ENCODE measurements at regions not wholly inside any gene's neighbourhood (a gene's known extent, or its start where the extent isn't known, plus 50 kb on each side); places are given as distances from the start of the nearest gene placed in this dataset.

DNA sequence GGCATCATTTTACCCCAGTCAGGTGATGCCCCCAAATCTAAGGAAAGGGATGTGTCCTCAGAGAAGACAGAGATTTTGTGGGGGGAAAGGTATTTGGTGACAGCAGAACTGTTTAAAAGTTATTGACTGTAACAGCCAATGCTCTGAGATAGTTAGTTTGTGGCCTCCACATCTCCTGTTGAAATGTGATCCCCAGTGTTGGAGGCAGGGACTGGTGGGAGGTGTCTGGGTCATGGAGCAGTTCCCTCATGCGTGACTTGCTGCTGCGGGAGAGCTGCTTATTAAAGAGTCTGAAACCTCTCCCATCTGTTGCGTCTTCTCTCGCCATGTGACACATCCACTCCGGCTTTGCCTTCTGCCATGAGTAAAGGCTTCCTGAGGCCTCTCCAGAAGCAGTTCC lies 282.8 kb upstream of the FOXQ1 start:
- DNase-seq (ENCODE audit: low spot score): no peak

DNA sequence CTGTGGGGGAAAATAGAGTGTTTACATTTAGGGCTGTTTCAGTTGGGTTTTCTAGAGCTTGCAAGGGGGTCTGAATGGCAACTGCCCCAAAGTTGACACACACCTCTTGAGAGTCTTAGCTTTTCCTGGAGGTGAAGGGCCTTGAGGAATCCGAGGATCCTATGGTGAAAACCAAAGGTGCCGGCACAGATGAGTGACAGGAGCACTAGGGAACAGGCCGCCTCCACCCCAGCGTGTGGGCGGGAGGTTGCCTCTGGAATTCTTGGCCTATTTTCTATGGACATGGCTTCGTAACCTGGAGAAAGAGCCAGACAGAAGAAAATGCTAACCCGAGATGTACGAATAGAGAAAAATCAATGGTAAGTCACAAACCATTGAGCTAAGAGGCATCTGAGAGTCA lies 283.2 kb upstream of the FOXQ1 start:
- no peak for DNase-seq (ENCODE audit: low spot score)

DNA sequence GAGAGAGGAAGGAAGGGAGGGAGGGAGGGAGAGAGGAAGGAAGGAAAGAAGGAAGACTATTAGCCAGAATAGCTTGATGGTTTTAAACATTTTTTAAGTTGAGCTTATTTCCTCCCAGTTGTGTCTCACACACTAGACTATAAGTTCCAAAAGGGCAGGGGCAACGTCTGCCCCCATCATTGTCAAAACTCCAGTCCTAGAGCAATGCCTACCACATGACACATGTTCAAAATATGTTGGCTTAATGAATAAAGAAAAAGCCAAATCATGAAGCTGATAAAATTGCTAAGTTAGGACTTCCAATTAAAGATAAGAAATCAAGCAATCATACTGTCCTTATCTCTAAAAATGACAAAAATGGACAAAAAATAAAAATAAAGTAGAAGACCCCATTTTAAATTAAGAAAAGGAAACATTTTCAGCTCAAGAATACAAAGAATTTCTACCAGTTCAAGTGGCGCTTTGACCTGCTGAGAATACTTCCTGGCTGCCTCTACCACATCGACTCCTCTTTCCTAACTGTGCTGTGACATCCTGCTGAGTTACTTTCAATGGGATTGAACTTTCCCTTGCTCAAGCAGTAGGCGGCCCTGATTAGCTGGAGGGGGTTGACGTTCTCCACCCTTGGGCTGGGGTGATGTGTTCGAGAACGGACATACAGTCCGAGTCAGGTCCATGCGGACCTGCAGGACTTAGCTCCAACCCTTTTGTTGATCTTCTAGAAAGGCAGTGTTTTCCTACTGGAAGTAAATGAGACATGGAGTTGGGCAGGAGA lies 283.9 kb upstream of the FOXQ1 start:
- DNase-seq (ENCODE audit: low spot score): no peak

DNA sequence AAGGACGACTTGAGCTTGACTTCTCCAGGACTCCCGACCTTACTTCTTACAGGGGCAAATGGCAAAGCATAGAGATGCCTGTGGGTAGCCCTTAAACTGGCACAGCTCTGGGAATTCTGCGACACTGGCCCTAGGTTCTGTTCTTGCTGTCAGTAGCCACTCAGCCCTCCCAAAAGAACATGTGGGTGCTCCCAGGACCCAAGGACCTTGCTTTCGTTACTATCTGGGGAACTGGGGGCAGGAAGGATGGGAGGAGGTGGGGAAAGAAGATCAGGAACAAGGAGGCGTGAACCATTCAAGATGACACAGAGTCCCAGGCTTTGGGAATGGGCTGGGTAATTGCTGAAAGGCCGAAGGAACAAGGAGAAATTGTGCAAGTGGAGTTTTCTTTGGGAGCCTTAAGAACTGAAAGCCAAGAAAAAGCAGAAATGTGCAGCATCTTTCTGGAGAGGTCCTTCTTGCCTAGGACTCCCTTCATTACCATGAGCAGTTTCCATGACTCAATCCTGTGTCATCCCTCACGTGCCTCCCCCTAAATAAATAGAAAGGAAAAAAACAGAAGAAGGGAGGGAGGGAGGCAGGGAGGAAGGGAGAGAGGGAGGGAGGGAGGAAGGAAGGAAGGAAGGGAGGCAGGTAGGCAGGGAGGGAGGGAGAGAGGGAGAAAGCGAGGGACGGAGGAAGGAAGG lies 284.6 kb upstream of the FOXQ1 start:
- no peak for DNase-seq (ENCODE audit: low spot score)

DNA sequence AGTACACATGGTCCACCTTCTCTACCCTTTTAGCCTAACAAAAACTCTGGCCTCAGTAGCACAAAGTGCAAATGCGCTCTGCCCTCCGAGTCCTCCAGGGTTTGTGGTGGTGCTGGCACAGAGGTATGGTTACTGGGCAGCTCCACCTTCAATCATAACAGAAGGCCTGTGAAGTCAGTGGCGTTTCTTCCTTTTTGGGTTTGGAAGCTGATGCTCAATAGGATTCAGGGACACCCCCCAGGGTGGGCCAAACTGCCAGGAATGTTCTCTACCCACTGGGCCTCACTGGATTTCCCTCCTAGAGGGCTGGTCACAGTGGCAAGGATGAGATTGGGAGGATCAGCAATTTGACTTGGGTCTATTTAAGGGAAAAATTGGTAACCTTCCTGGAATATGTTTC lies 286.1 kb upstream of the FOXQ1 start:
- DNase-seq (ENCODE audit: low spot score): no peak

DNA sequence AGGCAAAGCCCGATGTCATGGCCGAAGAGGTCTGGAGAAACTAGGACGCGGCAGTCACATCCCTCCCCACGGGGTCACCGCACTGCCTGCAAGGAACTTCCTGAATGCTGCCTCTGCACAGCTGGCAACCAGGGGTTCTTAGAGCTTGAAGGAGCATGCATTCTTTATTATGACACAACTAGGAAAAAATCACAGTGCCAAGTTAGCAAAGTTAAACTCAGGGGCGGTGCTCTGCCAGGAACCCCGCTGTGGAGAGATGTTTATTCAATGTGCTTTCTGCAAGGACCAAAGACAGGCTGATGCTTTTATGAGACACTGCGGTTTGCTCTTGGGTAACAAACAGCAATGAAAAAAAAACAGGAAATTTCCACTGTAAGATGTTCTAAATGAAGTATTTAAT lies 287.3 kb upstream of the FOXQ1 start:
- no peak for DNase-seq (ENCODE audit: low spot score)

DNA sequence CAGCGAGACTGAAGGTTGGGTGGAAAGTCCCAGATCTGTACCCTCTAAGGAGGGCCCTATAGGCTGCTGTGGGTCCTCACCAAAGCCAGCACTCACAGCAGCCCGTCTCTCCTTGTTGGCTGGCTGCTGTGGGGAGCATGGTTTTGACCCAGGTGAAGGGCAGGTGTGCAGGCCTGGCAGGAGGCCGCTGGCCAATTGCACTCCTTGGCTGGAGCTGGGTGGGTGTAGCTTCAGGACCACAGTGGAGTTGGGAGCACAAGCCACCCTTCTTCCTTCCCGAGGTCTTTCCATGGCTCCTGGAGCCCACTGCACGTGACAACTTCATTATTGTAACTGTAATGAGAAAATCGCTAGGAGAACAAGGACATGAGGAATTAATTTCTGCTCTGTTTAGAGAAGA lies 287.7 kb upstream of the FOXQ1 start:
- DNase-seq (ENCODE audit: low spot score): no peak

DNA sequence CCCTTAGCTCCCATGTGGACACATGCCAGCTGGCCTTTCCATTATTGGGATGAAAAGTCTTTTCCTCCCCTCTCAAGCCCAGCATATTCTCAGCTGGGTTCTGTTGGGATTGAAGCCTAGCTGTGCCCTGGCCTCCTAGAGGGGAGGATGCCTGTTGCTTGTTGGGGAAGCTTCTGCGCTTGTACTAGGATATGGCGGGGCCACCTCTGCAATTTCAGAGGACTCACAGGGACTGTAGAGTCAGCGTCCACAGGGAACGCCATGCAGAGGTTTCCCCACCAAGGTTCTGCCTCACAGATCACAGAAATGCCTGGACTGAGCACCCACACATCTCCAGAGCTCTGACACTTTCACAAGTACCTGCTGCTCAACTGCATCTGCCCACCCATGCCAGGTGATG lies 288.7 kb upstream of the FOXQ1 start:
- DNase-seq (ENCODE audit: low spot score): no peak

DNA sequence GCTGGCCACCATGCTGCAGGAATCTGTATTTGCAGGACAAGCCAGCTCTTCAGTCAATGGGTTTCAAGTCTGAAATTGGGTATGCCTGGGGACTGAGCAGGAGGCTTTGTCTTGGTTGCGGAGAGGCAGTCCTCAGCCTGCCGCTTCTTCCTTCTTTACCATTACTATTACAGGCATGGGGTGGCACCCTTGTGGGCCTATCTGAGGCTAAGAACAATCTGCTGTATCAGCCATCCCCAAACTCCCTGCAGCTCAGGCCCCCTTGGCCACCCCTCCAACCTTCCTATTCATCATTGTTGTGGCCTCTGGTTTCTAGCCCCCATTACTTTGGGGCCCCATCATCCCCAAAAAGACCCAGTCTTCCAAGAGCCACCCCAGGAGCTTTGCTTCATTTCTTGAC lies 289.2 kb upstream of the FOXQ1 start:
- no peak for DNase-seq (ENCODE audit: low spot score)

DNA sequence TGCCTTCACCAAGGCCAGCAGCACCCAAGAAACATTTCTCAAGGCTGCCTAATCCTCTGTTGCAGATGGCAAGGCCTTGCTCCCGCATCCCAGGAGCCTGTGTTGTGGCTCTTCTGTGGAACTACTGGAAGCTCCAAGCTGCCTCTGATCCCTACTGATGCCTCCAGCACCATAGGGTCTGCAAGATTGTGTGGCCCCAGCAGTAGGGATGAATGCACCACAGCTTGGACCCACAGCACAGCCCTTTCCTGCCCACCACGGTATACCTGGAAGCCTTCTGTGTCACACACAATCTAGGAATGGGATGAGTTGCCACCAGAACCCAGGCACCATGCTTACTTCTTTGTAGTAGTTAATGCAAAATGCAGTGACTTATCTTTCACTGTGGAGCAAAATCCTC lies 291.1 kb upstream of the FOXQ1 start:
- DNase-seq (ENCODE audit: low spot score): no peak

DNA sequence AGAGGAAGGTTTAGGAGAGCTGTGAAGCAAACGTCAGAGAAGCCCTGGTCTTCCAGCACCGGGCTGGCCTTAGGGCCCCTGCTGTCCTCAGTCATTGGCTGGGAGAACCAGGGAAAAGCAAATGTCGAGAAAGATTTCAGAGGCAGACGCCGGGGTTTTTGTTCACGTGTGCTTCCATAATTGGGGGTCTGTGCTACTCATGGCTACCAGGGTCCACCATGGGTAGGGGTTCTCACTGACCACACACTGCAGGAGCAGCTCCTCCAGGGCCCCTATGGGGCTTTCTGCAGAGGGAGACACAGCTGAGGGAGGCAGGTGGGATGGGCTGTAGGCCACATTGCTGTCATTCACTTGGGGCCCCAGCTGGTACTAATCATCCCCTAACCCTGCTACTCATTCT lies 291.8 kb upstream of the FOXQ1 start:
- DNase-seq (ENCODE audit: low spot score): no peak

DNA sequence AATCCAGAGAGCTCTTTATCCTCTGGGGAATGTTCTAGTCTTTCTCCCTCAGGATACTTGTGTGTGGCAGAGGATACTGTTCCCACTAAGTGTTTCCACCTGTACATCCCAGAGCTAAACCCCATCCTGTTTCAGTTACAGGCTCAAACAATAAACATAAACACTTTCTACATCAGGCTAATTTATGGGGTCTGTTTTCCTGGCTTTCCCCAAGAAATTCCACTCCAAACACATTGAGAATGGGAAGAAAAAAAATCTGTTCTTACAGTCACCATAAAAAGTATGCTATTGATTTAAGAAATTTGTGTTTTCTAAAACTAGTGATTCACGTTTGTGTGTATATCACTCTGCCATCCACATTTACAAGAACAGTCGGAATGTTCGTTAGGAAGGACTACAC lies 293.9 kb upstream of the FOXQ1 start:
- DNase-seq (ENCODE audit: low spot score): no peak

DNA sequence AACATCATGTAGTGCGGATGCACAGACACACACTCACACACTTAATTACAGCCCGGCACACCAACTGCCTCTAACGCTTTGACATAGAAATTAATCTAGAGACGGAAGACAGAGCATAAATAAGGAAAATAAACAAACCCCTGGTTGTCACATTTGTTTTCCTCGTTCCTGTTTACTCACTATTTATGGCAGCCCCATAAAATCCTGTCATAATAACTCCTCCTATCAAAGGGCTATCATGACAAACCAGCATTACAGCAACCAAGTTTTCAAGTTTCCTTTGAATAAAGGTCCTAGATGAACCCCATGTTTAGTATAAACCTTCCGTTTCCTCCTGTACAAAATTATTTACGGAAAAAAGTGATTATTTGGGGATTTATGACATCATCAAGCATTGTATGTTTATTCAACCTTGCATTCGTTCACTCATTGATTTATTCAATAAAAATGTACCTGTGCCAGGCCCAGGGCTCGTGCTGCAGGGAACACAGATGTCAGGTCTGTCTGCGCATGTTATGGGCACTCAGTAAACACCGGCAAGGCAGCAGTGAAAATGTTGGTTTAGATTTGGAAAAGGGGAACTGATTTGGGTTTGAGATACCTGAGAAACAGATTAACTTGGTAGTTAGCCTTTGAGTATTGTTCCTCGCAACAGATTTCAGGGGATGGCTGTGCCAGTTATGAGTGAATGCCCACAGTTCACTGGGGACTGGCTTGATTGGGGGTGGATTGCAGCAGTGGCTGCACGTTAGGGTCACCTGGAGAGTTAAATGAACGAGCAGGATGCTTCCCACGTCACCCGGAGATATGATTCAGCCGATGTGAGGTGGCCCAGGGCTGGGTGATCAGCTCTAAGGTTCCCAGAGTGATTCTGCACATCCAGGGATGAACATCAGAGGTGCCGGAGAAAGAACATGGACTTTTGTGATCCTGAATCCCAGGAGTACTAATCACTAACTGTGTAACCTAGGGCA lies 295.3 kb upstream of the FOXQ1 start:
- no peak for DNase-seq (ENCODE audit: low spot score)

DNA sequence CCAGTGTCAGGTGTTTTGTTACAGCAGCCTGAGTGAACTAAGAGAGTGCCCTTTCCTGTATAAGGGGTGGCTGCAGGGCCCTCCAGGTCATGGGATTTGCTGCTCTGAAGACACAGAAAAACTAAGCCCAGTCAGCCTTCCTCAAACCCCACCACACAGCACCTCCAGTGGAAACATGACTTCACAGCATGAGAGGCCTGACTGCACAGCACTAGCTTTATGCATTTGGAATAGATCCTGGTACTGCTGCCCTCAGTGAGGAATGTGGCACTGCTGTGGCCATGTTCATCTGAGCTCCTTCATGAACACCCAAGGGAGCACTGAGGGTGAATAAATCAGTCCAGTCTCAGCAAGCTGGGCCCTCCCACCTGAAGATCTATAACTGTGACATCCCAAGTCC lies 296.1 kb upstream of the FOXQ1 start:
- DNase-seq (ENCODE audit: low spot score): no peak

DNA sequence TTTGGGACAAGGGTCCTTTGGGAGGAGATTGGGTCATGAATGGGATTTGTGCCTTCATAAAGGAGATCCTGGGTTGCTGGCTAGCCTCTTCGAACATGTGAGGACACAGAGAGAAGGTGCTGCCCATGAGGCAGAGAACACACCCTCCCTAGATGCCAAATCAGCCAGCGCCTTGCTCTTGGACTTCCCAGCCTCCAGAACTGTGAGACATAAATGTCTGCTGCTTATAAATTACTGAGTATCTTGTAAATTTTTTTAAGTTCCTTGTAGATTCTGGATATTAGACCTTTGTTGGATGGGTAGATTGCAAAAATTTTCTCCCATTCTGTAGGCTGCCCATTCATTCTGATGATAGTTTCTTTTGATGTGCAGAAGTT lies 297.5 kb upstream of the FOXQ1 start:
- DNase-seq (ENCODE audit: low spot score): no peak

DNA sequence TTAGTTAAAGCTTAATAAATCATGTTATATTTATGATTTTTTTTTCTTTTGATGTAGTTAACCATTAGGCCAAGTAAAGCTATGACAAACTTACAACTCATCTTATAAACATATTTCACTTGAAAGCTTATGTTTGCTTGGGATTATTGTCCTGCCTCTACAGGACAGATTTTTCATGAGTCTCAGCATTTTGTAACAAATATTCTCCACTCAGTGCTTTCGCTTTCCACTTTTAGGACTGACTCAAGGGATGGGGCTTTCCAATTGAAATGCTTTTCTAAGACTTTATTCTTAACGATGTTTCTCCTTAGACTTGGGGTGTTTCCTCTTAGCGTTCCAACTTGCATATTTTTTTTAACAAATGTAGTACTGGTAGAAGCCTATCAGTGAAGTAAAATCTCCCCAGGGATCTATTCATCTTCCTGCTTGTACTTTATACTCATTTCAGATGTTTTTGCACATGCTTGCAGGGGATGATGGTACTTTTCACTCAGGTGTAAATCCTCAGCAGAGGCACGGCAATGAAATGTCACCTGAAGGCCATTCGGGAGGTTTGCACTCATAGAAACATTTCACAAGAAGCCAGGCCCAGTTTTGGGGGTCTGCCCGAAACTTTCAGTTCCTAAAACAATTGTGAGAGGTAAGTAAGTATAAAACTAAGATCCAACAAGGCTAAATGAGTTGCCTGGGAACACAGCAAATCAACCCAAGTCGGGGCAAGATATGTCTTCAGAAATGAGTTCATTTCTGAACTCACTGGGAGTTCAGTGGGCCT lies 298.1 kb upstream of the FOXQ1 start:
- no peak for DNase-seq (ENCODE audit: low spot score)

DNA sequence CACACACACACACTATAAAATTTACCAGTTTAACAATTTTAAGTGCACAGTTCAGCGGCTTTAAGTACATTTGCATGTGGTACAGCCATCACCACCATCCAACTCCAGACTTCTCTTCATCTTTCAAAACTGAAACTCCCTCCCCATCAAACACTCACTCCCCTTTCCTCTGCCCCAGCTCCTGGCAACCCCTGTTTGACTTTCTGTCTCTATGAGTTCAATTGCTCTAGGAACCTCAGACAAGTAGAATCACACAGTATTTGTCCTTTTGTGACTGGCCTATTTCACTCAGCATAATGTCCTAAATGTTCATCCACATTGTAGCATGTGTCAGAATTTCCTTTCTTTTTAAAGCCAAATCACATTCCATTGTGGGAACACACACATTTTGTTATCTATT lies 302.8 kb upstream of the FOXQ1 start:
- no peak for DNase-seq (ENCODE audit: low spot score)

DNA sequence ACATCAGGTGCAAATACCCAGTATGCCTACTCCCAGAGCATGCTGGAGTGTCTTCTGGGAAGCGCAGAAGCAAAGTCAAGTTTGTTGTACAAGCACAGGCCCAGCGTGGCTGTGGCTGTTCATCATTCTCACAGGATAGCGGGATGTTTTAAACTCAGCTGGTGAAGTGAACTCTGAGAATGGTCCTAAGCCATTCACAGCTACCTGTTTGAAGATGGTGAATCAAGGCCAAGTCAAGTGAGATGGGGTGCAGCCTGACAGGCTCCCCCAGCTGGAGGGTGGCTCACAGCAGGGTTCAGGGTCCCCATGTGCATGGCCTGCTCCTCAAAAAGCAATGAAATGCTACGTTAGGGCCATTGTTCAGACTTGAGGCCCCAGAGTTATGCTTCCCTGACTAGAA lies 304.7 kb upstream of the FOXQ1 start:
- DNase-seq (ENCODE audit: low spot score): no peak

DNA sequence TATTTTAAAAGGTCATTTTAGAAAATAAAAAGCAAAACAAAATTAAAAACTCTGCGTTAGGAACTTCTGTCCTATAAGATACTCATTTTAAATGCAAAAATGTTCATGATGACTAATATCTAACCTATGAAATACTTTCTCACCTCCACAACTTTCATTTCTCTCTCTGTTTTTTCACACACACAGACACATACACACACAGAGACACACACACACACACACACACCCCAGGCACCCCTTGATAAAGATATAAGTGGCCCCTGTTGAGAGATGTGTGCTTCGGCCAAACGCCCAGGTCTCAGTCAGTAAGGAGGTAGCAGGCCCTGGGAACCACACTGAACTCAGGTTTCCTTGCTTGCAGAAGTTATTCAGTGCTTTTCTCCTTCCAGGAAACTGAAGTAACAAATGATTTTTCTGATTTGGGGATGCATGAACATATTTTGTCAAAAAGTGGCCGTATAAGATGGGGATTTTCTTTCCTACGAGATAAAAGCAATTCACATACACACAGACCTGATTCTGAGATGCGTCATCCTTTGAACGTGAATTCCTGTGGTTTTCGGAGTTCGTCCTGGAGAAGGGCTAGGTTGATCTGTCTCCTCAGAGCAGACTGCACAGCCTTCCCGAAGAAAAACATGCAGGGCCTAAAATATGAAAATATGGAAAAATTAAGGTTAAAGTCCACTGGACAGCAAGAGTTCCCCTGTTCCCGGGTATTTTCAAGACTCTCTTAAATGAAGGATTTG lies 306.8 kb upstream of the FOXQ1 start:
- no peak for DNase-seq (ENCODE audit: low spot score)

DNA sequence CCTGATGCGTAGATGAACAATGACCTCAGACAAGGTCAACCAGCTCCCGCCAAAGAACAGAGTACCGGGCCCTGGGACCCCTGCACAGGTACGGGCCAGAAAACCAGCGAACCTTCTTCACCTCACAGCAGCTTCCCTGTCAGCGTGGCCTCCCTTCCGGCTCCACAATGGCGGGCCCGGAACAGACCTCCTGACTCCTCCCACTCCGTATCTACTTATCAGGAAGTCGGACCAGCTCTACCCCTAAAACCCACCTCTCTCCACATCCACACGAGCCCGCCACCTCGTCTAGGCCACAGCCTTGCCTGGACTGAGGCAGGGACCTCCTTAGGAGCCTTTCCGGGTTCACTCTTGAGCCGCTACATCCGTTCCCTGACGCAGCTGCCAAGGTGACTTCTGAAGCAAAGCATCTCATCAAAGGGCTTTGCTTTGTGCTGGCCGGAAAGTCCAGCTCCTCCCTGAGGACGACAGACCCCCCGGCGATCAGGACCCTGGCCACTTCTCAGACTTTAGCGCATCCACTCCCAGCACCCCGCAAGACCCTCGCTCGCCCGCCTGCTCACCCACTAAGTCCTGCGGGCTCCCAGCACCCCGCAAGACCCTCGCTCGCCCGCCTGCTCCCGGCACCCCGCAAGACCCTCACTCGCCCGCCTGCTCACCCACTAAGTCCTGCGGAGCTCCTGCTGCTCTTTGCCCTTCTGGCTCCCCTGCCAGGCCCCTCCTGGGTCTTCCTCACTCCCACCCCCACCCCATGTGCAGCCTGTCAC lies 308.3 kb upstream of the FOXQ1 start:
- DNase-seq (ENCODE audit: low spot score): no peak

DNA sequence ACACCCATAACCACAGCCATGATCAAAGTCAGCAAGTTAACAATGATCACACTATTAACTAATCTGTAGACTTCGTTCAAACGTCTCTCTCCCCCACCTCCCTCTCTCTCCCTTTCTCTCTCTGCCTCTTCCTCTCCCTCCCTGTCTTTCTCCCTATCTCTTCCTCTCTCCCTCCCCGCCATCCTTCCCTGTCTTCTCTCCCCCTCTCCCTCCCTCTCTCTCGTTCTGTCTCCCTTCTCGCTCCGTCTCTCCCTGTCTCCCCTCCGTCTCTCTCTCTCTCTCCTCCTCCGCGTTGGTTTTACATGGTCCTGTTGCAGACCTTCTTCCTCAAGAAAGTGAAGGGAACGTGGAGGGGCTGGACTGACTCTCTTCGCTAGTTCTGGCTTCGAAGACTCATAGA lies 308.9 kb upstream of the FOXQ1 start:
- DNase-seq (ENCODE audit: low spot score): no peak

All from HuH-7.5 (cell line).